HG03521 (cell line): ENCODE measurements at regions not wholly inside any gene's neighbourhood (a gene's known extent, or its start where the extent isn't known, plus 50 kb on each side); places are given as distances from the start of the nearest gene placed in this dataset.

ENCODE experiments used
- ATAC-seq: cut with Tn5 transposase; IDR thresholded peaks from one replicate; pipeline ENCODE4 v1.9.1; 2021; ENCODE audit warnings: mild to moderate bottlenecking, moderate library complexity; ENCODE audit not compliant: unreplicated experiment

GRCh38 chr3:23740517-23740965, 65.2 kb upstream of the UBE2E1 start:
- ATAC-seq, result peak; percentile 40

- peak; percentile 11 for ATAC-seq
Observed at GRCh38 chr3:23741036-23741706, 64.6 kb upstream of the UBE2E1 start.

- no peak for ATAC-seq
Observed at GRCh38 chr3:23743141-23743784, 62.5 kb upstream of the UBE2E1 start.

- no peak for ATAC-seq
Observed at GRCh38 chr3:23746441-23746840, 59.3 kb upstream of the UBE2E1 start.

- no peak for ATAC-seq
Observed at GRCh38 chr3:23747841-23748240, 57.9 kb upstream of the UBE2E1 start.

GRCh38 chr3:23748398-23749110, 57.2 kb upstream of the UBE2E1 start:
- no peak for ATAC-seq

GRCh38 chr3:23749609-23750008, 56.1 kb upstream of the UBE2E1 start:
- ATAC-seq, result no peak

GRCh38 chr3:23750573-23751210, 55.1 kb upstream of the UBE2E1 start:
- no peak for ATAC-seq

- ATAC-seq, result no peak
Observed at GRCh38 chr3:23751212-23751723, 54.5 kb upstream of the UBE2E1 start.

- no peak for ATAC-seq
Observed at GRCh38 chr3:23752126-23752525, 53.6 kb upstream of the UBE2E1 start.

- no peak for ATAC-seq
Observed at GRCh38 chr3:23754215-23754614, 51.5 kb upstream of the UBE2E1 start.
